Trophoblast cell (in vitro differentiated cells and primary cell): ENCODE measurements at regions not wholly inside any gene's neighbourhood (a gene's known extent, or its start where the extent isn't known, plus 50 kb on each side); places are given as distances from the start of the nearest gene placed in this dataset.

Source experiments
- DNase-seq, 2 donors: peaks; one replicate each; pipeline ENCODE4 v3.0.0-alpha.2; 2016
- H2AFZ ChIP-seq: 2 replicates; pipeline ENCODE4 v1.6.1; 2013; ENCODE audit warnings: low read length, moderate library complexity, mild to moderate bottlenecking; ENCODE audit not compliant: insufficient read depth, poor library complexity
- H2AK5ac ChIP-seq: 2 replicates; pipeline ENCODE4 v1.6.1; 2013; ENCODE audit warnings: mild to moderate bottlenecking, low read length
- H2BK120ac ChIP-seq: 2 replicates; pipeline ENCODE4 v1.6.1; 2013; ENCODE audit warnings: low read length, mild to moderate bottlenecking, moderate library complexity; ENCODE audit not compliant: insufficient read depth, poor library complexity
- H2BK12ac ChIP-seq: 2 replicates; pipeline ENCODE4 v1.6.1; 2013; ENCODE audit warnings: mild to moderate bottlenecking, low read length, moderate library complexity
- H2BK5ac ChIP-seq: 2 replicates; pipeline ENCODE4 v1.6.1; 2013; ENCODE audit warnings: low read length, low read depth, moderate library complexity, mild to moderate bottlenecking; ENCODE audit not compliant: poor library complexity
- H3K14ac ChIP-seq: 2 replicates; pipeline ENCODE4 v1.6.1; 2013; ENCODE audit warnings: mild to moderate bottlenecking, low read length
- H3K18ac ChIP-seq: 2 replicates; pipeline ENCODE4 v1.6.1; 2013; ENCODE audit warnings: mild to moderate bottlenecking, low read length
- H3K23ac ChIP-seq: 2 replicates; pipeline ENCODE4 v1.6.1; 2013; ENCODE audit warnings: low read length
- H3K27ac ChIP-seq: 2 replicates; pipeline ENCODE4 v1.5.1; 2013; ENCODE audit warnings: low read depth, mild to moderate bottlenecking, inconsistent platforms, low read length, moderate library complexity
- H3K27me3 ChIP-seq: 2 replicates; pipeline ENCODE4 v1.6.1; 2013; ENCODE audit warnings: inconsistent platforms, mild to moderate bottlenecking, low read length, moderate library complexity; ENCODE audit not compliant: insufficient read depth
- H3K36me3 ChIP-seq, 2 experiments: 1 replicate in 1 of 2; 2 replicates in 1 of 2; pipeline ENCODE4 v1.6.1; 2013; ENCODE audit warnings: low read length in 2 of 2, mild to moderate bottlenecking in 2 of 2, moderate library complexity in 1 of 2; ENCODE audit not compliant: insufficient read depth in 2 of 2, control insufficient read depth in 1 of 2
- H3K4ac ChIP-seq: 2 replicates; pipeline ENCODE4 v1.6.1; 2013; ENCODE audit warnings: low read depth, mild to moderate bottlenecking, low read length, moderate library complexity
- H3K4me1 ChIP-seq, 2 experiments: 1 replicate in 1 of 2; 2 replicates in 1 of 2; pipeline ENCODE4 v1.6.1; 2013; ENCODE audit warnings: low read length in 2 of 2, mild to moderate bottlenecking in 2 of 2, moderate library complexity in 1 of 2; ENCODE audit not compliant: insufficient read depth in 2 of 2, control insufficient read depth in 1 of 2
- H3K4me2 ChIP-seq: 2 replicates; pipeline ENCODE4 v1.6.1; 2013; ENCODE audit warnings: inconsistent platforms, mild to moderate bottlenecking, low read length, moderate library complexity
- H3K4me3 ChIP-seq: 2 replicates; pipeline ENCODE4 v1.5.1; 2013; ENCODE audit warnings: mild to moderate bottlenecking, low read depth, low read length, inconsistent platforms
- H3K79me1 ChIP-seq: one replicate; pipeline ENCODE4 v1.6.1; 2013; ENCODE audit warnings: low read length
- H3K79me2 ChIP-seq: 2 replicates; pipeline ENCODE4 v1.6.1; 2013; ENCODE audit warnings: low read length, mild to moderate bottlenecking; ENCODE audit not compliant: control insufficient read depth, insufficient read depth, poor library complexity
- H3K9ac ChIP-seq: 2 replicates; pipeline ENCODE4 v1.6.1; 2013; ENCODE audit warnings: mild to moderate bottlenecking, low read length
- H3K9me3 ChIP-seq: 2 replicates; pipeline ENCODE4 v1.6.1; 2013; ENCODE audit warnings: low read depth, mild to moderate bottlenecking, control low read depth, inconsistent platforms, low read length; ENCODE audit not compliant: insufficient read depth
- H4K12ac ChIP-seq: 2 replicates; pipeline ENCODE4 v1.6.1; 2013; ENCODE audit warnings: low read depth, mild to moderate bottlenecking, low read length, moderate library complexity
- H4K8ac ChIP-seq: 2 replicates; pipeline ENCODE4 v1.6.1; 2013; ENCODE audit warnings: low read depth, mild to moderate bottlenecking, low read length, moderate library complexity
- H4K91ac ChIP-seq: one replicate; pipeline ENCODE4 v1.6.1; 2013; ENCODE audit warnings: low read depth, mild to moderate bottlenecking, low read length, moderate library complexity
- WGBS: extraction: QIAGEN DNeasy Blood & Tissue Kit; methylation state at CpG from one replicate; pipeline ENCODE4 v1.1.7; 2013; ENCODE audit warnings: missing lambda C conversion rate; ENCODE audit not compliant: insufficient read length, insufficient coverage; ENCODE audit errors: extremely low coverage; 5-methylcytosine and 5-hydroxymethylcytosine counted together

DNA sequence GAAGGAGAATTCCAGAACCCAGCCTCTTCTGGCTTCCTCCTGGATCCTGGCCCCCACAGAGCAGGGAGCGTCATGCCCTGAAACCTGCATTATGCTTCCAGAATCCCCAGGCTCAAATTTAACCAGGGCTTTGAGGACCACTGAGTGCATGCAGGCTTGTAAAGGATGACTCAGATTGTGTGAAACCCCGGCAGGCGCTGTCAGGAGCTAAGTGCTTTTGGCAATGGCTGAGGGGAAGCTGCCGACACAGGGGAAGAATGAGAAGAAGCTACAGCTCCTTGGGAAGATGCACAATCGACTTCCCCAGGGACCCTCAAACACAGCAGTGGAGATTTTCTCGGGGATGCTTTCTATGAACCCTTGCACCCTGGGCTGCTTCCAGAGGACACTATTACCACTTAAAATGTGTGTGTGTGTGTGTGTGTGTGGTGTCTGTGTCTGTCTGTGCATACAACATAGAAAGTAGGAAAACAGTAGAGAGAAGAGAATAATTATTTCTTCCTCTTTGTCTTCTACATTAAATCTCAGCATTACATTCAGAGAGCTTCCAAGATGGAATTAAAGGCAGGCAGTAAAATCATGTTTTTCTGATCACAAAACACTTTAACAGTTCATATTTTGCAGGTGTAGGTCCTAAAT lies 183.5 kb upstream of the INHBA start:
- Histone ChIP-seq H2BK120ac (no peak overlapping the region), H3K18ac (no peak overlapping the region), H3K9ac (no peak overlapping the region), H2BK5ac (no peak overlapping the region), H4K12ac (no peak overlapping the region), H3K23ac (no peak overlapping the region), H4K8ac (no peak overlapping the region), H3K9me3 (no peaks in the 10 kb centered on the region), H3K79me1 (peaks cover 4% of the 10 kb centered on the region), H3K4me1 (peaks cover 8 to 17% of the 10 kb centered on the region in 2 experiments), H3K27ac (no peak overlapping the region), H3K36me3 (peaks cover 2 to 3% of the 10 kb centered on the region in 2 experiments), H3K14ac (no peak overlapping the region), H3K4ac (no peak overlapping the region), H2BK12ac (no peak overlapping the region), H3K27me3 (no peaks in the 10 kb centered on the region), H3K4me3 (no peak overlapping the region), H2AK5ac (no peak overlapping the region), H4K91ac (no peak overlapping the region), H3K79me2 (no peaks in the 10 kb centered on the region), H2AFZ (no peak overlapping the region), H3K4me2 (no peak overlapping the region)
- DNase-seq: peak in 1 of 2 donors; percentile 31
- no CpG with 5 or more reads among the region's 6 CpGs for WGBS

DNA sequence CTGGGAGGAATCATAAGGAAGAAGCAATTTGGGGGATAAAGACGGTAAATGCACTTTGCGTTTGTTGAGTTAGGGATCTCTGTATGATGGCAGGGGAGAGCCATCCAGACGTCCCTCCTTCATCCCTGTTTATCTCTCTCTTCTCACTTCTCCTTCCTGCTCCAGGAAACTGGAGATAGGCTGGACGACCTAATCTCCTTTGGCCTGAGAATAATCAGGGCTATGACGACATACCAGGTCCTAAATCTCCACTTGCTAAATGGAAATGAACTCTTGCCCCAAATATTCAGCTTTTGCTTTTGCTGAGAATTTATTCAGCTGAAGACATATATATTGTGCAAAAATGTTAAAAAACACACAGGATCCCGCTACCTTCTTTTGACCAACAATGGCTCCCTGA lies 182.9 kb upstream of the INHBA start:
- no peak overlapping the region for H4K8ac ChIP-seq
- H3K18ac ChIP-seq: no peak overlapping the region
- H2AFZ ChIP-seq: no peak overlapping the region
- no peak overlapping the region for H2BK5ac ChIP-seq
- H3K27ac ChIP-seq: no peak overlapping the region
- no peak for DNase-seq
- H3K23ac ChIP-seq: no peak overlapping the region
- peaks cover 8 to 17% of the 10 kb centered on the region in 2 experiments for H3K4me1 ChIP-seq
- H4K12ac ChIP-seq: no peak overlapping the region
- peak overlapping the region; percentile 18 for H2BK120ac ChIP-seq
- H4K91ac ChIP-seq: peak overlapping the region; percentile 31
- no peaks in the 10 kb centered on the region for H3K9me3 ChIP-seq
- H2BK12ac ChIP-seq: peak overlapping the region; percentile 34
- H3K14ac ChIP-seq: peak overlapping the region; percentile 36
- H3K79me1 ChIP-seq: peaks cover 5% of the 10 kb centered on the region
- no peaks in the 10 kb centered on the region for H3K27me3 ChIP-seq
- no peak overlapping the region for H3K4ac ChIP-seq
- H2AK5ac ChIP-seq: peak overlapping the region; percentile 7
- H3K4me3 ChIP-seq: no peak overlapping the region
- WGBS: no CpG with 5 or more reads among the region's 6 CpGs
- H3K9ac ChIP-seq: no peak overlapping the region
- peaks cover 2 to 3% of the 10 kb centered on the region in 2 experiments for H3K36me3 ChIP-seq
- H3K79me2 ChIP-seq: no peaks in the 10 kb centered on the region
- H3K4me2 ChIP-seq: no peak overlapping the region

GRCh38 chr7:41885078-41885477 lies 182.2 kb upstream of the INHBA start:
- Histone ChIP-seq H2BK12ac (no peak overlapping the region), H2AK5ac (peak overlapping the region; percentile 7), H3K79me1 (peaks cover 10% of the 10 kb centered on the region), H3K4me3 (no peak overlapping the region), H4K8ac (no peak overlapping the region), H4K91ac (peak overlapping the region; percentile 31), H2BK120ac (peak overlapping the region; percentile 18), H3K9me3 (no peaks in the 10 kb centered on the region), H3K4me2 (no peak overlapping the region), H3K4me1 (peaks cover 15 to 23% of the 10 kb centered on the region in 2 experiments), H3K9ac (no peak overlapping the region), H3K27me3 (no peaks in the 10 kb centered on the region), H3K4ac (no peak overlapping the region), H3K23ac (no peak overlapping the region), H3K27ac (peak overlapping the region; percentile 30), H3K79me2 (peaks cover 2% of the 10 kb centered on the region), H3K18ac (no peak overlapping the region), H2BK5ac (no peak overlapping the region), H4K12ac (no peak overlapping the region), H3K14ac (no peak overlapping the region), H2AFZ (no peak overlapping the region), H3K36me3 (peaks cover 2 to 3% of the 10 kb centered on the region in 2 experiments)
- DNase-seq: no peak

GRCh38 chr7:41882745-41883420 lies 180.0 kb upstream of the INHBA start:
- Histone ChIP-seq H3K9me3 (no peaks in the 10 kb centered on the region), H3K4me1 (peaks cover 15 to 26% of the 10 kb centered on the region in 2 experiments), H3K9ac (no peak overlapping the region), H3K23ac (no peak overlapping the region), H2AK5ac (no peak overlapping the region), H2AFZ (no peak overlapping the region), H4K12ac (no peak overlapping the region), H3K18ac (peak overlapping the region; percentile 56), H3K36me3 (peaks cover 2 to 3% of the 10 kb centered on the region in 2 experiments), H3K4ac (no peak overlapping the region), H3K79me1 (peaks cover 15% of the 10 kb centered on the region), H3K79me2 (peaks cover 2% of the 10 kb centered on the region), H3K27ac (no peak overlapping the region), H4K8ac (peak overlapping the region; percentile 29), H3K27me3 (no peaks in the 10 kb centered on the region), H3K14ac (no peak overlapping the region), H2BK120ac (peak overlapping the region; percentile 75), H3K4me2 (no peak overlapping the region), H3K4me3 (no peak overlapping the region), H4K91ac (no peak overlapping the region), H2BK5ac (no peak overlapping the region), H2BK12ac (peak overlapping the region; percentile 65)
- WGBS: no CpG with 5 or more reads among the region's 16 CpGs
- no peak for DNase-seq
